ENCODE measurements at regions not wholly inside any gene's neighbourhood (a gene's known extent, or its start where the extent isn't known, plus 50 kb on each side); places are given as distances from the start of the nearest gene placed in this dataset.
"Not testable (repeated sequence)": the region's sequence is repeated elsewhere in the genome, so short reads cannot be mapped to it uniquely, and the experiment has no call there.

GRCh38 chr5:40137223-40137622, 542.5 kb upstream of the PTGER4 start:
- DNase-seq (ENCODE audit: low read depth): no peak

GRCh38 chr5:40134883-40135520, 544.7 kb upstream of the PTGER4 start:
- DNase-seq (ENCODE audit: low read depth): no peak

GRCh38 chr5:40124367-40124766, 555.3 kb upstream of the PTGER4 start:
- DNase-seq (ENCODE audit: low read depth): peak; percentile 23

- peak; percentile 13 for DNase-seq (ENCODE audit: low read depth)
Observed at GRCh38 chr5:40121236-40121635, 558.5 kb upstream of the PTGER4 start.

- no peak for DNase-seq (ENCODE audit: low read depth)
Observed at GRCh38 chr5:40112875-40113274, 566.8 kb upstream of the PTGER4 start.

GRCh38 chr5:40111036-40111435, 568.7 kb upstream of the PTGER4 start:
- DNase-seq (ENCODE audit: low read depth): not testable (repeated sequence)

- DNase-seq (ENCODE audit: low read depth): peak; percentile 56
Observed at GRCh38 chr5:40108764-40109390, 570.8 kb upstream of the PTGER4 start.

- not testable (repeated sequence) for DNase-seq (ENCODE audit: low read depth)
Observed at GRCh38 chr5:40107786-40108185, 571.9 kb upstream of the PTGER4 start.

- DNase-seq (ENCODE audit: low read depth): no peak
Observed at GRCh38 chr5:40106847-40107246, 572.9 kb upstream of the PTGER4 start.

GRCh38 chr5:40098313-40098712, 581.4 kb upstream of the PTGER4 start:
- no peak for DNase-seq (ENCODE audit: low read depth)

- DNase-seq (ENCODE audit: low read depth): no peak
Observed at GRCh38 chr5:40093550-40093949, 586.2 kb upstream of the PTGER4 start.

- DNase-seq (ENCODE audit: low read depth): peak; percentile 2
Observed at GRCh38 chr5:40089269-40089668, 590.4 kb upstream of the PTGER4 start.

- no peak for DNase-seq (ENCODE audit: low read depth)
Observed at GRCh38 chr5:40084614-40085013, 595.1 kb upstream of the PTGER4 start.

GRCh38 chr5:40082313-40082712, 597.4 kb upstream of the PTGER4 start:
- no peak for DNase-seq (ENCODE audit: low read depth)

GRCh38 chr5:40080191-40080590, 599.5 kb upstream of the PTGER4 start:
- DNase-seq (ENCODE audit: low read depth): no peak

- no peak for DNase-seq (ENCODE audit: low read depth)
Observed at GRCh38 chr5:40078898-40079575, 600.7 kb upstream of the PTGER4 start.

GRCh38 chr5:40074826-40075225, 604.9 kb upstream of the PTGER4 start:
- DNase-seq (ENCODE audit: low read depth): no peak

GRCh38 chr5:40073927-40074326, 605.8 kb upstream of the PTGER4 start:
- DNase-seq (ENCODE audit: low read depth): no peak

- DNase-seq (ENCODE audit: low read depth): no peak
Observed at GRCh38 chr5:40071870-40072269, 607.8 kb upstream of the PTGER4 start.

GRCh38 chr5:40066616-40067015, 613.1 kb upstream of the PTGER4 start:
- DNase-seq (ENCODE audit: low read depth): no peak

GRCh38 chr5:40052808-40053207, 626.9 kb upstream of the PTGER4 start:
- no peak for DNase-seq (ENCODE audit: low read depth)

GRCh38 chr5:40046792-40047191, 622.0 kb upstream of the DAB2 start:
- peak; percentile 20 for DNase-seq (ENCODE audit: low read depth)

- no peak for DNase-seq (ENCODE audit: low read depth)
Observed at GRCh38 chr5:40045429-40045828, 620.6 kb upstream of the DAB2 start.

Data from HS-5 (cell line).